ENCODE measurements at regions not wholly inside any gene's neighbourhood (a gene's known extent, or its start where the extent isn't known, plus 50 kb on each side); places are given as distances from the start of the nearest gene placed in this dataset.
"Not testable (repeated sequence)": the region's sequence is repeated elsewhere in the genome, so short reads cannot be mapped to it uniquely, and the experiment has no call there.

DNA sequence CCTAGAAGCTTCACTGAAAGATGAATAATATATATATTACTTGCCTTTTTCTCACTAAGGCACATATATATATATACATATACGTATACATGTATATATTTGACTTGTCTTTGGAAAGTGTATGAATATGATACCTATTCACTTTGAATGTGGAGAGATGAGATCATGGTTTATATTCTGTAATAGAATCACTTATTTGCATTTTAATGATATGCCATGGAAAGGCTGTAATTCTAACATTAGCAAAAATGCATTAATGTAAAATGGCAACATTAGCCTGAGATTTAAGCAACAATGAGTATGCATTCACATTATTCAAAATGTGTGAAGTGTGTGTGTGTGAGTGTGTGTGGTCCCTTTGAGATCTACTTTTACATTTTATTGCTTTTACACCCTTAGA lies 54.5 kb upstream of the PRKD1 start:
- no peak for DNase-seq (ENCODE audit: low read depth)

DNA sequence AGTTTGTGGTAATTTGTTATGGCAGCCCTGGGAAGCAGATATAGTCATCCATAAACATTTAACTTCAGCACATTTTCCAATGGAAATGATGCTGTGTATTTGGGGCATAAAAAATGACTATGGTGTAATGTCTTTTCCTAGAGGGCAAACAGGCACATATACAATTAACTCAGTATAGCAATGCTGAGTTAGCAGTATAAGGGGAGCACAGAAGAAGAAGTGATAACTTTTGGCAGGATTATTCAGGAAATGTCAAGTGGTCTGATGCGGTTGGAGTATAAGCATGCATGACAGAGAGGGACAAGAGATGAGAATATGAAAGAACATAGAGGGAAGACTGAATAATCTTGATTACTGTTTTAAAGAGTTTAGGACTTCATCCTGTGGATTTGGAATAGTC lies 55.3 kb upstream of the PRKD1 start:
- no peak for DNase-seq (ENCODE audit: low read depth)

DNA sequence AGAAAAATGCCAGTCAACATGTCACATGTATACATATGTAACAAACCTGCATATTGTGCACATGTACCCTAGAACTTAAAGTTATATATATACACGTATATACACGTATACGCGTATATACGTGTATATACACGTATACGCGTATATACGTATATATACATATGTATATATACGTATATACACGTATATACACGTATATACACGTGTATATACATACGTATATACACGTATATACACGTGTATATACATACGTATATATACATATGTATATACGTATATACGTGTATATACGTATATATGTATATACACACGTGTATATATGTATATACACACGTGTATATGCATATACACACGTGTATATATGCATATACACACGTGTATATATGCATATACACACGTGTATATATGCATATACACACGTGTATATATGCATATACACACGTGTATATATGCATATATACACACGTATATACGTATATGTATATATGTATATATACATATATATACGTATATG lies 62.8 kb upstream of the PRKD1 start:
- not testable (repeated sequence) for DNase-seq (ENCODE audit: low read depth)

DNA sequence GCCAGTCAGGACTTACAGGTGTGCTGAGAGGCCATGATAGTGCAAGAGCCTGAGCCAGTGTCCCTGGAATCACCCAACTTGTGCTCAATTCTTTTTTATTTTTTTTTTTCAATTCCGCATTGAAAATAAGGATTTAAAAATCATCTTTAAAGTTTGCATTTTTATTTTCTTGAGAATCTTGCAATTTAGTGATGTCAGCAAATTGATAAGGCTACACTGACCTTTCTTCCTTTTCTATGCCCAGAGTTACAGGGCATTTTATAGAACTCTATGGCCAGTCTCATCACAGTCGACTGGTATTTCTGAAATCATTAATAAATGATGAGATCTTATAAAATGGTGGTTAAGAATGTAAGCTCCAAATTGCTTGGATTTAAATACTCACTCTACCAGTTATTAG lies 63.3 kb upstream of the PRKD1 start:
- DNase-seq (ENCODE audit: low read depth) = no peak

DNA sequence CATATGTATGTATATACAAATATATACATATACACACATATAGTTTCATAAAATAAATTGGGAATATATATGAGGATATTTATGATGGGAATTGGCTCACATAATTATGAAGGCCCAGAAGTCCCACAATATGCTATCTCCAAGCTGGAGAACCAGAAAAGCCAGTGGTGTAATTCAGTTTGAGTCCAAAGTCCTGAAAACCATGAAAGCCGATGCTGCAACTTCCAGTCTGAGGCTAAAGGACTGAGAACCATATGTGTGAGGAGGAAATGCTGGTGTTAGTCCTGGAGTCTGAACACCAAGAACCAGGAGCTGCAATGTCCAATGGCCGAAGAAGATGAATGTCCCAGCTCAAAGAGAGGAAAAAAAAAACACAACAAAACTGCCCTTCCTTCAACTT lies 65.5 kb upstream of the PRKD1 start:
- no peak for DNase-seq (ENCODE audit: low read depth)

DNA sequence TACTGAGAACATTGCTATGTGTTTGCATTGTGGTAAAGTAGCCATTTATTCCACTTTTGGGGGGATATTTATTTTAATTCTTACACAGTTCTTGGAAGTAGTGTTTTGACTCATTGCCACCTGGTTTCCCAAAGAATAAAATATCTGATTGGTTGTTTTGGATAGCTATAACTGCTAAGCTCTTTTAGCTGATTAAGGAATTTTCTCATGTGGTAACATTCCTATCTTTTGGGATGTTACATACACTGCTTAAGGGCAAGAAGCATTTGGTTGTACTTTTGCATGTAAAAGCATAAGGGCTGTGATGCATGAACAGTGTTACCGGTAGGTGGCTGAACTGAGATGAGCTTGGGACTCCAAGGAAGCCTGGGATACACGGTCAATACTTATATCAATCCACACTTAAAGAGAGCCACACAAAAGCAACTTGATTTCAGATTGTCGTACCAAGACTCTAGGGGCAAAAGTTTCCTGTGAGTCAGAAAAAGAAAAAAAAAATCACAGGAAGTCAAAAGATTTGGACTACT lies 71.4 kb upstream of the PRKD1 start:
- no peak for DNase-seq (ENCODE audit: low read depth)

DNA sequence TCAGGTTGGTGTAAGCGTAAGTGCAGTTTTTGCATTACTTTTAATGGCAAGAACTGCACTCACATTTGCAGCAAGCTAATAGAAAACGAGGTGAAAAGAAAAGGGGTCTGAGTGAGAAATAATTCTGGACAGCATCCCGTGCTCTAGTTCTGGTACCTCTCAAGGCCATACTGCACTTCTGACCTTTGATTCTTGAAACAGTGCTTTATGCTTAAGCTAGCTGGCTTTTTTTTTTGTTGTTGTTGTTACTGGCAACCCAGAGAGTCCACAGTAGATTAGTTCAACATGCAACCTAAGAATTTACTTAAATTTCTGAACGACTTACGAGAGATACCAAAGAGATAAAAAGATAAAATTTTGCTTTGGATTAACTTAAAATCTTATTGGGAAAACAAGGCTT lies 75.2 kb upstream of the PRKD1 start:
- no peak for DNase-seq (ENCODE audit: low read depth)

DNA sequence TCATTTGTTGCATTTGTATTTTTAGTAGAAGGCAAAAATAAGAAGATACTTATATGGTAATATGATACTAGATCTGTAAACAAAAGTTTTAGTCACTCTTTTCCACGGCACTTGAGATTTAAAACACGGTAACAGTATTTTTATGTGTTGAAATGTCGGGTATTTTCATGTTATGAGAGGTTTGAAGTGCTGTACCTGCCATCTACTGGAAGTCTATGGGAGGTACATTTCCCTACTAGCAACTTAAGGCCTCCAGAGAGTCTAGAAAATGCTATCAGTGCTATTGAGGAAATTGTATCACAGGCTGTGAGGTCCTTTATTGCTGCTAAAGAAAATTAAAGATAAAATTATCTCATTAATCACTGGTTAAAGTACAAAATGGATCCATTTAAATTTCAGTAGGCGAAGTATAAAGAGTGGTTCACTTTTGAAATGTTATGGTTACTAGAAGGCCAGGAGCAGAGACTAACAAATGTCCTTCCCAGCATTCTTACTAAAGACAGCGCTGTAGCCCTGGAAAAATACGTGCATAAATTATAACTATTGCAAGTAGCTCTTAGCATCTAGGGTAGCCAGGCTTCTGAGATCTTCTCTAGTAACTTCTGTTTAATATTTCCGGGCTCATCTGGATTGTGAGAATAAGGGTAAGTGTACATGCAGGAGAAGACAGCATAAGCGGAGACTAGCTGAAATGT lies 77.6 kb upstream of the PRKD1 start:
- DNase-seq (ENCODE audit: low read depth) = no peak

DNA sequence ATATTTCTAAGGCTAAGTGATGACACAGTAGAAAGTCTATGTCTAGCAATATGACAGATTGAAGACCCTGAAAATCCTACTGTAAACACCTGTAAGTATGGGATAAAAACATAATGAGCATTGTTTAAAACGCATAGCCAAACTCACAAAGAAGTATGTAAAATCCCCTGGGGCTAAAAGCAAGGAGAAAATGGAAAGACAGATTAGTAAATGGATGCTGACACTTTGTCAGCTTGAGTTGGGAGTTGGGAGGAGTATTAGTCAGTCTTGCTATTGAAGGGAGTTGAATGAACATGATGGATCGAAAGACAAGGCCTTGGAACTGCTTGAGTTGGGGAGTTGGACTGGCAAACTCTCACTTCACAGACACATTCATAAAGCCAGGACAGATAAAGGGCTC lies 79.0 kb upstream of the PRKD1 start:
- DNase-seq (ENCODE audit: low read depth) = no peak

DNA sequence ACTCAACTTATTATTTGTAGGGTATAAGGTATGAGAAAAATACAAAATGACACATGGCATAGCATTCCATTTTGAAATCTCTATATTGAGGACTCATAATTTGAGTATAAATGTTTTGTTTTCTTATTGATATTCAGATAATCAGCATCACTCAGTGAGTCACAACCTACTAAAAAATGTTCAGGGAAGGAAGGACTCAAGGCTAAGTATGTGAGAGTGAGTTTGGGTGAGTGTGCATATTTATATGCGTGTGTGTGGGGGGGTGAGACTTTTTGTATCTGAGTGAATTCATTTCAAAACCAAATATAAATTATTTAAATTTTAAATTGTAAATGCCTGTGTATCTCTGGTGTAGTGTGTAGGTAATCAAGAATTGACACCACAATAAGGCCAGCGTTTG lies 87.8 kb upstream of the PRKD1 start:
- no peak for DNase-seq (ENCODE audit: low read depth)

DNA sequence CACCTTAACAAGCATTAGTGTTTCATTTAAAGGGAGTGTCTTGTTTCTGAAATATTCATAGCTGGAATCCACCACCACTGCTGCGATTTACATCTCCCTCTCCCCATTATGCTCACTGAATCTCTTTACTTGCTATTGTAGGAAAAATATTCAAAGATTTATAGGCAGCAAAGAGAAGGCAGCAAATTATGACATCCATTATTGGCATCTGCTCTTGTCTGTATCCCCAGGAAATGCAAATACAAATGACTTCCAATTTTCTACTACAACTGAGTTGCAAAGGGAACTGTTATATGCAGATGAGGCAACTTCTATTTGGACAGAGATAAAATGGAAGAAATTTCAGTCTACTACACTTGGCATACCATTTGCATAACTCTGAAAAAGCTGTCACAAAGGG lies 88.4 kb upstream of the PRKD1 start:
- DNase-seq (ENCODE audit: low read depth) = no peak

DNA sequence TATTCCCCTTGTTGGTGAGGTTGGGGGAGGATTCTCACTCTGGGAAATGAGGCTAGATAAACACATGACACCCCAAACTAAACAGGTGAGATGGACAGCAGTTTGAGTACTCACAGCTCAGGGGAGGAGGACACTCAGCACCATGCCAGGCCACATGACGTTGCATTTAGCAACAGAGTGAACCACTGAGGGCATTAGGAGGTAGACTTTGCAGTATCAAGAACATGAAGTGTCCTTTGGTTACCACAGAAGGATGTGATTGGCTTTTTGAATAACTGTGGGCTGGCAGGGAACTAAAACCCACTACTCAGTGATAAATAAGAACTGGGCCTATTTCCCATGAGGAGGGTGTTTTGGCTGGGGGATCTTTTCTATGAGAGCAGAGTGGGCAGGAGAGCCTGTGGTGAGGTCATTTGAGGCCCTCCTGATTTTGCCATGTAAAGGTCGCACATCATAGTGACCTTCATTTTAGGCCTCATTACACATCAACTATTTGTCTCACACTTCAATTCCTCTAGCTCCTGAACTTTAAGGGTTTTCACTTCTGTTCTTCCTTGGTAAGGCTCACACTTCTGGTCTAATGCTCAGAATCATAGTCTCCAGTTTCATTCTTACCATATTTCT lies 89.8 kb upstream of the PRKD1 start:
- DNase-seq (ENCODE audit: low read depth) = no peak

DNA sequence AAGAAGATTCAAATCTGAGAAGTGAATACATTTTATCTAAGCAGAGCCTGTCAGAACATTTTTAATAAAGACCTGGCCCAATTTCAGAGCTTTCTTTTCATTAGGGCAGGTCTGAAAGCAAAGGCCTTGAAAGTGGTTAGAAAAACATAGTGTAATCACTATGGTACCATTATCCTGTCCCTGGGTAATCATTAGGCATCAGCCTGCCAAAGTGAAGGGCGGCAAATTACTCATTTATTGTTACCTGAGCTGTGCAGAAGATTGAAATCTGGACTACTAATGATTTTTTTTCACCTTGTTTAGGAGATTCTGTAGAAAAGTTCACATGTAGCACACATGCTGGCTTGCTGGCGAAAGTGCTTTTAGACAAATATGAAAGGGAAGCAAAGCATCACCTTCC lies 92.6 kb upstream of the PRKD1 start:
- no peak for DNase-seq (ENCODE audit: low read depth)

DNA sequence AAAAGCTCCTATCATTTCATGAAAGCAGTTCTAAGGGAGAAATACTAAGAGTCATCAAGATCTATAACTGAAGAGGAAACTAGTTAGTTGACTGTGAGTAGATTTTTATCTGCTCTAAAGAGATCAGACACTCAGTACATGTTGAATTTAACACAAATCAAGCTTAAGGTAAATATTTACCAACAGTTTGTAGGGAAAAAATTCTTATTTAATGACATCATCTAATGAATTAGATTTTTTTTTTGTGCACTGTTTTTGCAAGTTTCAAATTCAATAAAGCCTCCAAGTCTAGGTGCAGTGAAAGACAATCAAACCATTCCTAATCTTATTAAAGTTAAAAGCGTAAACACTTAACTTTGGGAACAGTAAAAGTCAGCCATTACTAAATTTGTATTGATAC lies 93.0 kb upstream of the PRKD1 start:
- no peak for DNase-seq (ENCODE audit: low read depth)

DNA sequence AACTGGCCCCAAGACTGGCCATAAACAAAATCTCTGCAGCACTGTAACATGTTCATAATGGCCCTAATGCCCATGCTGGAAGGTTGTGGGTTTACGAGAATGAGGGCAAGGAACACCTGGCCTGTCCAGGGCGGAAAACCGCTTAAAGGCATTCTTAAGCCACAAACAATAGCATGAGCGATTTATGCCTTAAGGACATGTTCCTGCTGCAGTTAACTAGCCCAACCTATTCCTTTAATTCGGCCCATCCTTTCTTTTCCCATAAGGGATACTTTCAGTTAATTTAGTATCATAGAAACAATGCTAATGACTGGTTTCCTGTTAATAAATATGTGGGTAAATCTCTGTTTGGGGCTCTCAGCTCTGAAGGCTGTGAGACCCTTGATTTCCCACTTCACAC lies 95.7 kb upstream of the PRKD1 start:
- DNase-seq (ENCODE audit: low read depth) = not testable (repeated sequence)

DNA sequence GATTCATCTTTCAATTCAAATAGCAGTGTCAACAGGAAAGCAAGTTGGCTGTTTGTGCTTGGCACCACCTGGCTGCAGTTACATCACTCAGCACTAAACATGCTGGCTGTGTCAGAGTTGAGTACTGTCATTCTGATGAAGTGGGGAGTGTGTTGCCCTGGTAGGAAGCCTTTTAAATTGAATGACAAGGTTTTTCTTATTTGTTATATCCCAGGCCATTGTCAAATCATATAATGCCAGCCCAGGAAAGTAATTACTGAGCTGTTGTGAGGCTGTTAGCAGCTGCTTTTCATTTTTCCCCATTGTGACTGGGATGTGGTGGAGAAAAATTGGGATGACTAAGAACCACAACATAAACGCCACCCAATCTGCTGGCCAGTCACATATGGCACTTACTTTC lies 106.5 kb upstream of the PRKD1 start:
- no peak for DNase-seq (ENCODE audit: low read depth)

DNA sequence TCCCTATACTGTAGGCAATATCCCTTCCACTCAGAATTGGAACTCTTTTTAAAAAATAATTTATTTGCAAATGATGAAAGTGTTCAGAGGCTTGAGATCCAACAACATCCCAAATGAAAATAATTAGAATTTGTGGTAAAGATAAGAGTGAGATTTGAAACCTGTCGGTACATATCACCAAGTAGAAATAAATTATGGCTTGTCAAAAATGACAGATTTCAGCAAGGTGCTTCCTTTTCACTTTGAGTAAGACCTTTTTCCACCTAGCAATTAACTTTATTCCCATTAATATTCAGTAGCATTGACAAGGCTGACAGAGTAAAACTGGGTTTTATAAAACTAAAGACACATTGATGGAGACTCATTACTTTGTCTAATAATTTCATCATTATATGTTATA lies 107.7 kb upstream of the PRKD1 start:
- no peak for DNase-seq (ENCODE audit: low read depth)

DNA sequence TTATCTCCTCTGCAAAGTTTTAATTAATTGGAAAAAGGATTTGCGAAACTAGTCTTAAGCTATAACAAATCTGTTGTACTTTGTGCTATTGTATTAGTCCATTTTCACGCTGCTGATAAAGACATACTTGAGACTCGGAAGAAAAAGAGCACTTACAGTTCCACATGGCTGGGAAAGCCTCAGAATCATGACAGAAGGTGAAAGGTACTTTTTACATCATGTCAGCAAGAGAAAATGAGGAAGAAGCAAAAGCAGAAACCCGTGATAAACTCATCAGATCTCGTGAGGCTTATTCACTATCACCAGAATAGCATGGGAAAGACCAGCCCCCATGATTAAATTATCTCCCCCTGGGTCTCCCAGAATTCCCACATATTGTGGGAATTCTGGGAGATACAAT lies 118.1 kb upstream of the PRKD1 start:
- no peak for DNase-seq (ENCODE audit: low read depth)

DNA sequence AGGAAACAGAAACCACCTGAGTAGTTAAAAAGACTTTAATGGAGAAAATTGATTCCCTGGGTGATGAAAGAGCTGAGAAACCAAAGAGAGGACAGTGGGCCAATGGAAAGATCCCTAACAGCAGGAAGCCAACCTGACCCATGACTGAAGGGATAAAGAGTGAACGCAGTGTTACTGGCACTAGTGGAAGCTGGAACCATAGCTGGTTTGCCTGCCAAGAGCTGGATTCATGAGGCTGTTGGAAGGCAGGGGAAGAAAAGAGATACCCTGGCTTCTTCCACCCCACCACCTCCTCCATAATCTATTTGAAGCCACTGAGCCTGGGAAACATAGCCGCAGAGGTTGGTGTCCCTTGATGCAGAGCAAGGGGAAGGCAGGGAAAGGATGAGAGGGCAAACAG lies 125.5 kb upstream of the PRKD1 start:
- no peak for DNase-seq (ENCODE audit: low read depth)

DNA sequence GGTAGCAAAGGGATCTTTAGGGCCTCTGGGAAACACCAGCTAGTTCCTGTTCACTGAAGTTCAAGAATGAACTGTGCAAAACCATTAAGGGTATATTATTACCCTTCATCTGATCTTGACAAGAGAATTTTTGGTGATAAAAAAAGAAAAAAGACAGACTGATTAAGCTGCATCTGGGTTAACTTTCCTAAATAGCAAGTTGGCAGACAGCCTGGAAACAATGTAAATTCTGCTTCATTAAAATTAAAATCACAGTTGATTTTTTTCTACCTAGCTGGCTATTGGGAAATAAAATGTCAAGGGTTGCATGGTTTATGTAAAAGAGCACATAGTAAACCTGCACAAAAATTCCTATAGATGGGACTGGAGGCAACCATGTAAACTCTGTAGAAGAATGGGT lies 126.6 kb upstream of the PRKD1 start:
- DNase-seq (ENCODE audit: low read depth) = no peak

DNA sequence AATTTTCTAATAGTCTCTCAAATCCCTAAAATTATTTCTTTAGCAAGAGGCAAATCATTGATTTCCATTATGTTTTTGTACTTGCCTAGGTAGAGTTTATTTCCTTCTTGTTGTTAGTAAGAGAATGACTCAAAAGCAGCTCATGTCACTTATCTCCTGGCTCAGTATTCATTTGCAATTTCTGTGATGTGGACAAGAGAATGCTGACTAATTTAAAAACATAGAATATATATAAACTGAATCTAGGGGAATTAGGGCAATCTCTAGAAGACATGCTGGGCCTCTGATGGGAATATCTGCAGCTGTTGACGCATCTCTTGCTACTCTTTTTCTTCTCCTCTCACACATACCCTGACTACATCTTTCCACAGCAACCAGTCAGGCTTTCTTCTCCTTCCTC lies 130.8 kb upstream of the PRKD1 start:
- no peak for DNase-seq (ENCODE audit: low read depth)

DNA sequence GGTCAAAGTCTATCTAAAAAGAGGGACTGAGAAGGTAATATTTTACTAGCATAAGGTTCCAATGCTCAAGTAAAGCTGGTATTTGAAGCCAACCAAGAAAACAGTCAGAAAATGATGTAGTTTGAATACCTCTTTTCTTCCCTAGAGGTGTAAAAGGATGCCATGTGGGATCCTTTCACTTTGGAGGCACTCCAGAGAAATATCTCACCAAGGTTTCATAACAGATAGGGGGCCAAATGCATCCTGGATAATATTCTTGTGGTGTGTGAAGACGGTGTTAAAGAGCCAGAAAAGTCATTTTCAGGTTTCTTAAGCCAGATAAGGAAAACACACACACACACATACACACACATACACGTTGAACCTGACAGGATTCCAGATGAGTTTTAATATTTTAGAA lies 136.1 kb upstream of the PRKD1 start:
- DNase-seq (ENCODE audit: low read depth) = no peak

DNA sequence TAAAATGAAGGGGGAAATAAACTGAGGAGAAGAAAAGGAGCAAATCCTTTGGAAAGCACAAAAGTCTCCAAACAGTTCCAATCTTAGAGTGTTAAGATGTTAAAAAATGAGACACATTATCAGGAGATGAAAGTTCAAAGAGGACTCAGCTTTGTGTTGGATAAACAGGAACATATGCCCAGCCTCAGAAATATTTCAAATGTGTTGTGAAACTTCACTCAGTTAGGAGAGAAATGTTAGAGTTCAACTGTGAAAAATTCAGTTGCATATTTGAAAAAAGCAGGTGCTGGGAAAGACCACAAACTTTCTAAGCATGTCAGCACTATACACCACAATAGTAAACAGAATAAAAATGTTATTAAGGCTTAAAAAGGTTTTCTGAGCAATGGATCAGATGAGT lies 136.8 kb upstream of the PRKD1 start:
- DNase-seq (ENCODE audit: low read depth) = no peak

DNA sequence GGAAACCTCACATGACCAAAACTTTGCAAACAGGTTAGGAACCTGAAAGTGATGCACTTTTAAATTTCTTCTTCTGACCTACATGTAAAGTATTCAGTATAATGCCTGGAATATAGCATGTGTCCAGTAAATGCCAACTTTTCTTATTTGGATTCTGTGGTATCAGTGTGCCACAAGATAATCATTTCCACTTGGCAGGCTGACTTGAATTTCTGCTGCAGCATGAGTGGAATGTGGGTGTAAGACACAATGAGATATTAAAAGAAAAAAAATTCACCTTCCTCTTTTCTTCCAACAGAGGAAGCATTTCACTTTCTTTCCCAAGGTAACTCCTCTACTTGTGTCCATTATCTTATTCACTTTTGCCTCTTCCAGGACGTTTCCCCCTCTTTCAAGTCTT lies 141.9 kb upstream of the PRKD1 start:
- DNase-seq (ENCODE audit: low read depth) = no peak
